Endothelial cell of umbilical vein (primary cell): ENCODE measurements at regions not wholly inside any gene's neighbourhood (a gene's known extent, or its start where the extent isn't known, plus 50 kb on each side); places are given as distances from the start of the nearest gene placed in this dataset.

Experiments
- BruUV-seq: library from RNA; stranded (reverse); fragments of 400-500 nt; replicated peaks from 2 replicates; lab custom pipeline; 2021; lab: Mats Ljungman, UMichigan
- CTCF ChIA-PET: fragments of 300-600, 350-600 bp; sonication (Branson Sonifier 250); formaldehyde crosslinking; loops from one replicate; lab custom pipeline; 2021; ENCODE audit warnings: antibody characterized with exemption, inconsistent platforms; lab: Charles Lee
- POLR2A ChIA-PET: fragments of 300-600, 350-600 bp; sonication (Branson Sonifier 250); formaldehyde crosslinking; loops from one replicate; lab custom pipeline; 2021; ENCODE audit warnings: antibody characterized with exemption, inconsistent platforms; lab: Charles Lee
- DNase-seq: peaks from one replicate; pipeline ENCODE4 v3.0.0-alpha.2; 2011; ENCODE audit warnings: low read depth, low spot score
- FAIRE-seq: peaks from 2 replicates; lab custom pipeline; 2011; peaks lifted over from hg19 to GRCh38; lab: Jason Lieb, UNC
- H2AFZ ChIP-seq: 2 replicates; pipeline ENCODE4 v1.6.0; 2012; ENCODE audit warnings: low read depth, low read length, control low read depth, inconsistent platforms
- H3K27ac ChIP-seq: 2 replicates; pipeline ENCODE4 v1.5.1; 2011; ENCODE audit warnings: low read depth, mild to moderate bottlenecking, control low read depth, low read length, moderate library complexity; ENCODE audit not compliant: insufficient read depth
- H3K27me3 ChIP-seq, 2 experiments: 2 replicates each; pipeline versions ENCODE4 v1.6.0 to v1.6.1; 2011; ENCODE audit warnings: low read length in 2 of 2, mixed read lengths in 1 of 2; ENCODE audit not compliant: control insufficient read depth in 2 of 2, insufficient read depth in 2 of 2
- H3K36me3 ChIP-seq, 2 experiments: 2 replicates in 1 of 2; 3 replicates in 1 of 2; pipeline ENCODE4 v1.5.1; 2011; ENCODE audit warnings: low read length in 2 of 2, mild to moderate bottlenecking in 1 of 2, moderate library complexity in 1 of 2; ENCODE audit not compliant: control insufficient read depth in 2 of 2, insufficient read depth in 2 of 2; ENCODE audit errors: extremely low read depth in 1 of 2
- H3K4me1 ChIP-seq: 3 replicates; pipeline ENCODE4 v1.5.1; 2011; ENCODE audit warnings: mild to moderate bottlenecking, low read length; ENCODE audit not compliant: control insufficient read depth, insufficient read depth; ENCODE audit errors: extremely low read depth
- H3K4me2 ChIP-seq: 2 replicates; pipeline ENCODE4 v1.6.1; 2011; ENCODE audit warnings: low read length, control low read depth, mixed read lengths; ENCODE audit not compliant: insufficient read depth
- H3K4me3 ChIP-seq, 3 experiments: fragments of 200-600 bp in 1 of 3; sonication (generic), shearing (Covaris generic) in 1 of 3; replicated peaks in 1 of 3; 2 replicates each; pipeline ENCODE4 v1.5.1; 2011 to 2016; ENCODE audit warnings: control low read depth in 3 of 3, low read length in 3 of 3, mild to moderate bottlenecking in 2 of 3, inconsistent platforms in 1 of 3, low read depth in 1 of 3, moderate library complexity in 1 of 3; ENCODE audit not compliant: insufficient read depth in 1 of 3
- H3K79me2 ChIP-seq: 2 replicates; pipeline ENCODE4 v1.6.0; 2012; ENCODE audit warnings: low read length, inconsistent platforms; ENCODE audit not compliant: control insufficient read depth, insufficient read depth
- H3K9ac ChIP-seq: replicated peaks from 2 replicates; pipeline ENCODE3; 2011; ENCODE audit warnings: low read length, control low read depth; ENCODE audit not compliant: insufficient read depth; ENCODE audit errors: extremely low read depth
- H3K9me1 ChIP-seq: replicated peaks from 3 replicates; pipeline ENCODE4 v1.6.0; 2011; ENCODE audit warnings: mild to moderate bottlenecking, low read length; ENCODE audit not compliant: control insufficient read depth, insufficient read depth; ENCODE audit errors: extremely low read depth
- H3K9me3 ChIP-seq: replicated peaks from 2 replicates; pipeline ENCODE4 v1.5.1; 2012; ENCODE audit warnings: low read length, inconsistent platforms; ENCODE audit not compliant: control insufficient read depth, insufficient read depth
- H4K20me1 ChIP-seq: replicated peaks from 2 replicates; pipeline ENCODE3; 2011; ENCODE audit warnings: mild to moderate bottlenecking, low read length; ENCODE audit not compliant: control insufficient read depth, insufficient read depth; ENCODE audit errors: extremely low read depth
- CTCF ChIP-seq, 2 donors: IDR thresholded peaks; 1 replicate in 1 of 2; 2 replicates in 1 of 2; pipeline ENCODE4 v1.5.1; 2011; ENCODE audit warnings: low read length in 2 of 2, mild to moderate bottlenecking in 2 of 2, moderate library complexity in 2 of 2, control low read depth in 1 of 2, inconsistent platforms in 1 of 2, low read depth in 1 of 2; ENCODE audit not compliant: insufficient read depth in 1 of 2; ENCODE audit errors: extremely low read depth in 1 of 2
- EZH2 ChIP-seq: IDR thresholded peaks from 2 replicates; pipeline ENCODE4 v1.6.1; 2012; ENCODE audit warnings: borderline replicate concordance, low read depth, mild to moderate bottlenecking, moderate library complexity, low read length, inconsistent platforms; ENCODE audit not compliant: severe bottlenecking
- FOS ChIP-seq: IDR thresholded peaks from 2 replicates; pipeline ENCODE4 v1.6.1; 2011; ENCODE audit warnings: mild to moderate bottlenecking, low read length, moderate library complexity, borderline replicate concordance; ENCODE audit not compliant: insufficient read depth
- GATA2 ChIP-seq: IDR thresholded peaks from 2 replicates; pipeline ENCODE4 v1.7.0; 2011; ENCODE audit warnings: low read depth, mild to moderate bottlenecking, moderate library complexity, mixed read lengths, low read length; ENCODE audit not compliant: insufficient read length, insufficient read depth
- JUN ChIP-seq: IDR thresholded peaks from 2 replicates; pipeline ENCODE4 v1.6.1; 2011; ENCODE audit warnings: borderline replicate concordance, low read depth; ENCODE audit not compliant: insufficient read length, insufficient read depth
- MAX ChIP-seq: IDR thresholded peaks from 2 replicates; pipeline ENCODE4 v1.6.1; 2011; ENCODE audit not compliant: insufficient read depth, insufficient read length
- MYC ChIP-seq: IDR thresholded peaks from one replicate; pipeline ENCODE4 v1.6.1; 2011; ENCODE audit warnings: mild to moderate bottlenecking, low read depth, low read length
- POLR2A ChIP-seq: IDR thresholded peaks from 2 replicates; pipeline ENCODE4 v1.6.1; 2012; ENCODE audit warnings: low read depth, mild to moderate bottlenecking, control low read depth, low read length
- POLR2AphosphoS5 ChIP-seq: IDR thresholded peaks from 2 replicates; pipeline ENCODE4 v1.6.1; 2012; ENCODE audit warnings: low read depth, mild to moderate bottlenecking, control low read depth, low read length, moderate library complexity; ENCODE audit not compliant: insufficient read depth
- dilution Hi-C: fragments of 300-500 bp; cut with MboI; formaldehyde crosslinking; loops from one replicate; pipeline ENCODE4 v1.15.0; 2019; ENCODE audit warnings: low sequenced_read_pairs; ENCODE audit not compliant: extremely low pct_ligation_motif_present
- intact Hi-C: fragments of 100-400 bp; cut with micrococcal nuclease; formaldehyde crosslinking; loops from one replicate; pipeline ENCODE4 v1.10.0; 2022

GRCh38 chr13:99074693-99075092 is 96.8 kb upstream of the DOCK9 start:
- H3K79me2 ChIP-seq: peaks cover 8% of the 10 kb centered on the region
- intact Hi-C loops (no loop called here), dilution Hi-C loops (no loop called here)
- DNase-seq: no peak
- H3K27ac ChIP-seq: no peak overlapping the region
- no peak for TF ChIP-seq POLR2A
- no peak for TF ChIP-seq JUN
- no peak for TF ChIP-seq MYC
- TF ChIP-seq GATA2: no peak
- no peak for TF ChIP-seq MAX
- no peak for TF ChIP-seq POLR2AphosphoS5
- TF ChIP-seq CTCF (IDR thresholded peaks at IDR 0.05; ENCODE audit: extremely low read depth in 1 of 2, insufficient read depth in 1 of 2, low read depth in 1 of 2, low read length in 2 of 2): no peak
- TF ChIP-seq FOS: no peak
- no peak for TF ChIP-seq EZH2
- H2AFZ ChIP-seq: no peak overlapping the region
- H3K27me3 ChIP-seq: no peaks in the 10 kb centered on the region
- no TSS peak for BruUV-seq
- no peak overlapping the region for H3K9ac ChIP-seq
- no peak overlapping the region for H3K4me3 ChIP-seq
- H3K4me1 ChIP-seq: no peaks in the 10 kb centered on the region
- H3K9me3 ChIP-seq: no peaks in the 10 kb centered on the region
- ChIA-PET CTCF (interaction anchor here (1.1 to 1.2 kb wide), 2 partner anchors 10 to 20 kb away, joined by 3 read pairs; no protein-coding TSS in a partner anchor), POLR2A (no interaction called here)
- no peaks in the 10 kb centered on the region for H4K20me1 ChIP-seq
- no peak for FAIRE-seq
- no peak overlapping the region for H3K4me2 ChIP-seq
- no peaks in the 10 kb centered on the region for H3K36me3 ChIP-seq
- H3K9me1 ChIP-seq: no peaks in the 10 kb centered on the region
